HCT116 (cell line): ENCODE measurements at regions not wholly inside any gene's neighbourhood (a gene's known extent, or its start where the extent isn't known, plus 50 kb on each side); places are given as distances from the start of the nearest gene placed in this dataset.

Source experiments
- ATAC-seq: fragments of 200-7000 bp; cut with Tn5 transposase; 2 replicates; pipeline ENCODE4 v1.9.1; 2020; ENCODE audit warnings: mild to moderate bottlenecking, moderate library complexity
- BruUV-seq: library from RNA; stranded (reverse); fragments of 400-500 nt; replicated peaks from 2 replicates; lab custom pipeline; 2021; lab: Mats Ljungman, UMichigan
- CTCF ChIA-PET: fragments of 300-600 bp; sonication (Branson Sonifier 250); formaldehyde crosslinking; loops from one replicate; lab custom pipeline; 2021; ENCODE audit warnings: antibody characterized with exemption; lab: Charles Lee
- POLR2A ChIA-PET: fragments of 300-600, 350-600 bp; sonication (Branson Sonifier 250); formaldehyde crosslinking; loops from one replicate; lab custom pipeline; 2021; ENCODE audit warnings: antibody characterized with exemption; lab: Charles Lee
- RAD21 ChIA-PET, 2 experiments: fragments of 300-600 bp; sonication (Branson Sonifier 250); formaldehyde crosslinking; loops; one replicate each; lab custom pipeline; 2023; ENCODE audit warnings: low total read pairs in 2 of 2; ENCODE audit not compliant: uncharacterized antibody in 2 of 2, unreplicated experiment in 2 of 2, low non-redundant PET in 1 of 2; lab: Charles Lee
- DNase-seq: peaks from one replicate; pipeline ENCODE4 v3.0.0-alpha.2; 2010; ENCODE audit warnings: low read depth, low spot score
- H2AFZ ChIP-seq: fragments of 200-600 bp; shearing (Covaris generic), sonication (generic); 2 replicates; pipeline ENCODE4 v1.6.1; 2017; ENCODE audit warnings: low read depth, mixed run types, mixed read lengths, antibody characterized with exemption, low read length; ENCODE audit not compliant: poor library complexity, severe bottlenecking
- H3K27ac ChIP-seq: 2 replicates; pipeline ENCODE4 v1.5.1; 2012; ENCODE audit warnings: low read depth, low read length
- H3K27me3 ChIP-seq: fragments of 200-600 bp; sonication (generic); 2 replicates; pipeline ENCODE4 v1.6.1; 2016; ENCODE audit warnings: mixed run types, low read length, mixed read lengths; ENCODE audit not compliant: insufficient read depth
- H3K36me3 ChIP-seq, 2 experiments: fragments of 200-500 bp in 1 of 2; fragments of 200-600 bp in 1 of 2; sonication (Bioruptor generic) in 1 of 2; sonication (generic) in 1 of 2; 2 replicates each; pipeline versions ENCODE4 v1.5.1 to v1.6.1; 2014 to 2016; ENCODE audit warnings: low read length in 2 of 2, inconsistent platforms in 1 of 2, mixed read lengths in 1 of 2, mixed run types in 1 of 2; ENCODE audit not compliant: insufficient read depth in 2 of 2, control insufficient read depth in 1 of 2
- H3K4me1 ChIP-seq, 2 experiments: fragments of 200-600 bp in 1 of 2; sonication (generic) in 1 of 2; 2 replicates each; pipeline versions ENCODE4 v1.5.1 to v1.6.1; 2012 to 2017; ENCODE audit warnings: low read length in 2 of 2, inconsistent platforms in 1 of 2, mild to moderate bottlenecking in 1 of 2, mixed read lengths in 1 of 2, mixed run types in 1 of 2, moderate library complexity in 1 of 2; ENCODE audit not compliant: insufficient read depth in 2 of 2, control insufficient read depth in 1 of 2
- H3K4me2 ChIP-seq: fragments of 200-600 bp; sonication (generic); 2 replicates; pipeline ENCODE4 v1.6.1; 2017; ENCODE audit warnings: mixed run types, low read length, mixed read lengths
- H3K4me3 ChIP-seq, 2 experiments: fragments of 200-600 bp in 1 of 2; sonication (generic) in 1 of 2; replicated peaks in 1 of 2; 2 replicates each; pipeline ENCODE4 v1.5.1; 2011 to 2016; ENCODE audit warnings: low read length in 2 of 2, control low read depth in 1 of 2, low read depth in 1 of 2, mild to moderate bottlenecking in 1 of 2, mixed read lengths in 1 of 2, mixed run types in 1 of 2
- H3K79me2 ChIP-seq: fragments of 200-600 bp; sonication (generic); 2 replicates; pipeline ENCODE4 v1.6.1; 2017; ENCODE audit warnings: mild to moderate bottlenecking, mixed run types, low read length, moderate library complexity, mixed read lengths; ENCODE audit not compliant: insufficient read depth
- H3K9ac ChIP-seq: fragments of 200-600 bp; sonication (generic); 2 replicates; pipeline ENCODE4 v1.6.1; 2016; ENCODE audit warnings: low read length, mixed read lengths
- H3K9me2 ChIP-seq: fragments of 200-600 bp; sonication (generic), shearing (Covaris generic); 2 replicates; pipeline ENCODE4 v1.6.1; 2017; ENCODE audit warnings: mixed run types, mild to moderate bottlenecking, moderate library complexity; ENCODE audit not compliant: insufficient read depth
- H3K9me3 ChIP-seq, 2 experiments: fragments of 200-500 bp in 1 of 2; fragments of 200-600 bp in 1 of 2; sonication (Bioruptor generic) in 1 of 2; sonication (generic) in 1 of 2; 2 replicates each; pipeline ENCODE4 v1.6.1; 2014 to 2017; ENCODE audit warnings: low read length in 2 of 2, mixed read lengths in 2 of 2, inconsistent platforms in 1 of 2, low read depth in 1 of 2, mild to moderate bottlenecking in 1 of 2, mixed run types in 1 of 2, moderate library complexity in 1 of 2; ENCODE audit not compliant: control insufficient read depth in 1 of 2, insufficient read depth in 1 of 2
- H4K20me1 ChIP-seq: fragments of 200-600 bp; sonication (generic), shearing (Covaris generic); 2 replicates; pipeline ENCODE4 v1.6.1; 2017; ENCODE audit warnings: mixed run types, mild to moderate bottlenecking, moderate library complexity; ENCODE audit not compliant: insufficient read depth
- CBX3 ChIP-seq: IDR thresholded peaks from 2 replicates; pipeline ENCODE4 v1.6.1; 2012; ENCODE audit warnings: low read depth
- CEBPB ChIP-seq: IDR thresholded peaks from 2 replicates; pipeline ENCODE4 v1.6.1; 2012; ENCODE audit warnings: low read depth
- EGR1 ChIP-seq: IDR thresholded peaks from 2 replicates; pipeline ENCODE4 v1.6.1; 2012; ENCODE audit warnings: low read depth
- ELF1 ChIP-seq: IDR thresholded peaks from 2 replicates; pipeline ENCODE4 v1.6.1; 2012; ENCODE audit warnings: low read depth, borderline replicate concordance
- RAD21 ChIP-seq: IDR thresholded peaks from 2 replicates; pipeline ENCODE4 v1.6.1; 2012; ENCODE audit warnings: low read depth, mild to moderate bottlenecking
- SRF ChIP-seq: IDR thresholded peaks from 2 replicates; pipeline ENCODE4 v1.6.1; 2012; ENCODE audit warnings: low read depth
- ZNF274 ChIP-seq: fragments of 200-500 bp; sonication (Bioruptor generic); IDR thresholded peaks from 2 replicates; pipeline ENCODE4 v1.6.1; 2014; ENCODE audit warnings: mild to moderate bottlenecking, low read depth, low read length, inconsistent platforms
- intact Hi-C: fragments of 100-400 bp; cut with micrococcal nuclease; formaldehyde crosslinking; loops from 2 replicates; pipeline ENCODE4 v1.10.0; 2022
- TF ChIP-seq, protein P1 (sequence below): IDR thresholded peaks from 2 replicates; pipeline ENCODE4 v1.6.1; 2012
- TF ChIP-seq, protein P2 (sequence below): IDR thresholded peaks from 2 replicates; pipeline ENCODE4 v1.6.1; 2012; ENCODE audit warnings: low read depth
- TF ChIP-seq, protein P3 (sequence below): IDR thresholded peaks from 2 replicates; pipeline ENCODE4 v1.6.1; 2011; ENCODE audit warnings: mild to moderate bottlenecking, low read length, moderate library complexity; ENCODE audit not compliant: insufficient replicate concordance; ENCODE audit errors: extremely low read depth

GRCh38 chr13:39170711-39171110, 132.5 kb downstream of the NHLRC3 start:
- H2AFZ ChIP-seq, result no peak overlapping the region
- no peaks in the 10 kb centered on the region for H4K20me1 ChIP-seq
- H3K27ac ChIP-seq, result no peak overlapping the region
- intact Hi-C loops, result no loop called here
- ATAC-seq, result no peak
- no peak overlapping the region for H3K4me2 ChIP-seq
- TF ChIP-seq ZNF274, result no peak
- no peak for TF ChIP-seq SRF
- TF ChIP-seq, protein P1, sequence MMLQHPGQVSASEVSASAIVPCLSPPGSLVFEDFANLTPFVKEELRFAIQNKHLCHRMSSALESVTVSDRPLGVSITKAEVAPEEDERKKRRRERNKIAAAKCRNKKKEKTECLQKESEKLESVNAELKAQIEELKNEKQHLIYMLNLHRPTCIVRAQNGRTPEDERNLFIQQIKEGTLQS, result no peak
- TF ChIP-seq RAD21, result no peak
- no peaks in the 10 kb centered on the region for H3K4me1 ChIP-seq
- H3K9me3 ChIP-seq, result no peaks in the 10 kb centered on the region
- H3K9ac ChIP-seq, result no peak overlapping the region
- H3K27me3 ChIP-seq, result peaks cover 30% of the 10 kb centered on the region
- H3K36me3 ChIP-seq, result no peaks in the 10 kb centered on the region
- H3K4me3 ChIP-seq, result no peak overlapping the region
- ChIA-PET POLR2A (no interaction called here), CTCF (no interaction called here), RAD21 (no interaction called here)
- no peaks in the 10 kb centered on the region for H3K9me2 ChIP-seq
- BruUV-seq, result no TSS peak
- no peaks in the 10 kb centered on the region for H3K79me2 ChIP-seq
- no peak for DNase-seq

DNA sequence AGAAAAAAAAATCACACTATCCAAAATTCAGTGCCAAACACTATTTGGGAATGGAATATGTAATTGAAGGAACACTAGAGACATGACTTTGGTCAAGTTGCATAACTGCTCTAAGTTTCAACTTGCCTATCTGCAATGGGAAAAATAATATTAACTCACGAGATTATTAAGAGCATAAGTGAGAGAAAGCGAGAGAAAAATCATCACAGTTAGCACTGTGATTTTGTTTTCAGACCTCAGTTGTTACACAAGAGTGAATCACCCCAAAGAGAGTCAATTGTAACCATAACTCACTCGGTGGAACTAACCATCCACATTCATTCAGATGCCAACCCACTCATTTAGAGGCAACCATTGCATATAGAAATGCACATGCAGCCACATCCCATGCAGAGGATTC, 147.1 kb downstream of the NHLRC3 start:
- ChIA-PET RAD21 (no interaction called here), POLR2A (no interaction called here), CTCF (no interaction called here)
- H3K9me3 ChIP-seq, result no peaks in the 10 kb centered on the region
- H3K4me1 ChIP-seq, result no peaks in the 10 kb centered on the region
- H3K79me2 ChIP-seq, result no peaks in the 10 kb centered on the region
- H3K27me3 ChIP-seq, result peaks cover 26% of the 10 kb centered on the region
- intact Hi-C loops, result no loop called here
- no peaks in the 10 kb centered on the region for H3K36me3 ChIP-seq
- H3K4me2 ChIP-seq, result no peak overlapping the region
- H4K20me1 ChIP-seq, result no peaks in the 10 kb centered on the region
- no peaks in the 10 kb centered on the region for H3K9me2 ChIP-seq
- TF ChIP-seq ZNF274, result no peak
- TF ChIP-seq, protein P2, sequence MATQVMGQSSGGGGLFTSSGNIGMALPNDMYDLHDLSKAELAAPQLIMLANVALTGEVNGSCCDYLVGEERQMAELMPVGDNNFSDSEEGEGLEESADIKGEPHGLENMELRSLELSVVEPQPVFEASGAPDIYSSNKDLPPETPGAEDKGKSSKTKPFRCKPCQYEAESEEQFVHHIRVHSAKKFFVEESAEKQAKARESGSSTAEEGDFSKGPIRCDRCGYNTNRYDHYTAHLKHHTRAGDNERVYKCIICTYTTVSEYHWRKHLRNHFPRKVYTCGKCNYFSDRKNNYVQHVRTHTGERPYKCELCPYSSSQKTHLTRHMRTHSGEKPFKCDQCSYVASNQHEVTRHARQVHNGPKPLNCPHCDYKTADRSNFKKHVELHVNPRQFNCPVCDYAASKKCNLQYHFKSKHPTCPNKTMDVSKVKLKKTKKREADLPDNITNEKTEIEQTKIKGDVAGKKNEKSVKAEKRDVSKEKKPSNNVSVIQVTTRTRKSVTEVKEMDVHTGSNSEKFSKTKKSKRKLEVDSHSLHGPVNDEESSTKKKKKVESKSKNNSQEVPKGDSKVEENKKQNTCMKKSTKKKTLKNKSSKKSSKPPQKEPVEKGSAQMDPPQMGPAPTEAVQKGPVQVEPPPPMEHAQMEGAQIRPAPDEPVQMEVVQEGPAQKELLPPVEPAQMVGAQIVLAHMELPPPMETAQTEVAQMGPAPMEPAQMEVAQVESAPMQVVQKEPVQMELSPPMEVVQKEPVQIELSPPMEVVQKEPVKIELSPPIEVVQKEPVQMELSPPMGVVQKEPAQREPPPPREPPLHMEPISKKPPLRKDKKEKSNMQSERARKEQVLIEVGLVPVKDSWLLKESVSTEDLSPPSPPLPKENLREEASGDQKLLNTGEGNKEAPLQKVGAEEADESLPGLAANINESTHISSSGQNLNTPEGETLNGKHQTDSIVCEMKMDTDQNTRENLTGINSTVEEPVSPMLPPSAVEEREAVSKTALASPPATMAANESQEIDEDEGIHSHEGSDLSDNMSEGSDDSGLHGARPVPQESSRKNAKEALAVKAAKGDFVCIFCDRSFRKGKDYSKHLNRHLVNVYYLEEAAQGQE, result no peak
- no peak for TF ChIP-seq ELF1
- TF ChIP-seq, protein P1, result no peak
- TF ChIP-seq, protein P3, sequence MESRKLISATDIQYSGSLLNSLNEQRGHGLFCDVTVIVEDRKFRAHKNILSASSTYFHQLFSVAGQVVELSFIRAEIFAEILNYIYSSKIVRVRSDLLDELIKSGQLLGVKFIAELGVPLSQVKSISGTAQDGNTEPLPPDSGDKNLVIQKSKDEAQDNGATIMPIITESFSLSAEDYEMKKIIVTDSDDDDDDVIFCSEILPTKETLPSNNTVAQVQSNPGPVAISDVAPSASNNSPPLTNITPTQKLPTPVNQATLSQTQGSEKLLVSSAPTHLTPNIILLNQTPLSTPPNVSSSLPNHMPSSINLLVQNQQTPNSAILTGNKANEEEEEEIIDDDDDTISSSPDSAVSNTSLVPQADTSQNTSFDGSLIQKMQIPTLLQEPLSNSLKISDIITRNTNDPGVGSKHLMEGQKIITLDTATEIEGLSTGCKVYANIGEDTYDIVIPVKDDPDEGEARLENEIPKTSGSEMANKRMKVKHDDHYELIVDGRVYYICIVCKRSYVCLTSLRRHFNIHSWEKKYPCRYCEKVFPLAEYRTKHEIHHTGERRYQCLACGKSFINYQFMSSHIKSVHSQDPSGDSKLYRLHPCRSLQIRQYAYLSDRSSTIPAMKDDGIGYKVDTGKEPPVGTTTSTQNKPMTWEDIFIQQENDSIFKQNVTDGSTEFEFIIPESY, result no peak
- TF ChIP-seq EGR1, result no peak
- TF ChIP-seq CEBPB, result no peak
- TF ChIP-seq CBX3, result no peak
- TF ChIP-seq SRF, result no peak
- no peak overlapping the region for H2AFZ ChIP-seq
- DNase-seq, result no peak
- ATAC-seq, result no peak
- no TSS peak for BruUV-seq
- no peak overlapping the region for H3K27ac ChIP-seq
- no peak overlapping the region for H3K9ac ChIP-seq
- H3K4me3 ChIP-seq, result no peak overlapping the region
